T-helper 1 cell (primary cell): ENCODE measurements at regions not wholly inside any gene's neighbourhood (a gene's known extent, or its start where the extent isn't known, plus 50 kb on each side); places are given as distances from the start of the nearest gene placed in this dataset.
"Not testable (repeated sequence)": the region's sequence is repeated elsewhere in the genome, so short reads cannot be mapped to it uniquely, and the experiment has no call there.

ENCODE experiments used
- DNase-seq, 5 donors: peaks; one replicate each; pipeline ENCODE4 v3.0.0-alpha.2; 2012 to 2020

DNA sequence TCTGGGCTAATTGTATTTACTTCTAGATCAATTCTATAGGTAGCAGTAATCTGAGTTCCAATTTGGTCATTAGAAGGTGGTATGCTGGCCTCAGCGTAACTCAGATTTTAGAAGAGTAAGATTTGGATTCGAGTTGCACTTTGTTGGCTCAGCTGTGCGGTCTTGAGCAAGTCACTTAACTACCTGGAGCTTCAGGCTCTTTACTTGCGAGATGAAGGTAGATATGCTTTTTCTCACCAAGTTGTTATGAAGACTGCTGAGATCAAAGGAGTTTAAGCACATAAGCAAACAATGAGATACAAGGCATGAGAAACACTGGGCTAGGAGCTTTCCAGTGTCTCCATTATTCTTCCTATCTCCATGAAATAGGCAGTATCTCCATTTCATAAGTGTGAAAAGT, 133.8 kb upstream of the RANBP3L start:
- no peak for DNase-seq

DNA sequence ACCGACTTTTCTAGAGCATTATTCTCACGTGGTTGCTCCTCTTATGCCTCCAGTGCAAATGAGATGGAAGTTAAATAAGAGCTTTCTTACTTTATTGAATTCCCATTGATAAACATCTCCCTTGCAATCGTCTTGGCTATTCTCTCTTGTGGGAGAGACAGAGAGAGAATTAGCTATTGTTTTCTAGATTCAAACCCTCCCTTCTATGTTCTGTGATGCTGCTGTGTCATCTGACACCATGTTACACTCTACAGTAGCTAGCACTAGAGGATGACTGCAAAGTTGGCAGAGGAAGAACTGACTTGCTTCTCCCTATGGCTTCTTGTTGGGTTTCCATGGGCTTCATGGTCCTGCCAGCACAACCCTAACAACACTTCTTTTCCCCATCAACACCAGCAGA, 134.6 kb upstream of the RANBP3L start:
- DNase-seq = no peak

DNA sequence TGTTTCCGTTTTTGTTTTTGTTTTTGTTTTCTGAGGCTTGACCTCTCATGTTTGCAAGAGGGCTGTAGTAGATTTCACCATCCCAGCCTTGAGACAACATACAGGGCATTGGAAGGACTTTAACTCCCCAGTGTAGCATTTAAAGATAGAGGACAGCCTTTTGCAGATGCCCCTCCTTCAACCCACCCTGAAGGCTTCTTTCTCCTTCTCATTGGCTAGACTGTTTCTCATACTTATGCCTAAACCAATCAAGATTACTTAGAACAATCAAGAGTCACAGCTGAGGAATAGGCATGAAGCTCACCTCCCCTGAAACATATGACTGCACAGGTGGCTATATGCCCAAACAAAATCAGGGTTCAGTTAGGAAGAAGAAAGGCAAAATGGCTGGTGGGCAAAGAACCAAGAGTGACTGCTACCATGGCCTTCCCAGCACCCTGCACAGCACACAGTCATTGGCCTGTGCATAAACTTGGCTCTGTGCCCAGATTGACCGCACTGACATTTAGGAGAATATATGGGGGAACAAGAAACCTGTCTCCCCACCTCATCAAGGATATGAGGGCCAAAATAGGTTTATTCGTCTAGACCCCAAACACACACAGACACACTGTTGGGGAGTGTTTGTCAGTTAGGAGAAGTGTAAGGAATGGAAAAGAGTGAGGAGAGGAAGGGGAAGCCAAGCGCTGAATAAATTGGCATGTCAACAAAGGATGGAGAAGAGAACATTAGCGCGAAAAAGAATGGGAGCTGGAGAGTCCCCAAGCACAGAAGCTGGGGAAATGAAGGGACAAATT, 137.3 kb upstream of the RANBP3L start:
- DNase-seq = no peak

DNA sequence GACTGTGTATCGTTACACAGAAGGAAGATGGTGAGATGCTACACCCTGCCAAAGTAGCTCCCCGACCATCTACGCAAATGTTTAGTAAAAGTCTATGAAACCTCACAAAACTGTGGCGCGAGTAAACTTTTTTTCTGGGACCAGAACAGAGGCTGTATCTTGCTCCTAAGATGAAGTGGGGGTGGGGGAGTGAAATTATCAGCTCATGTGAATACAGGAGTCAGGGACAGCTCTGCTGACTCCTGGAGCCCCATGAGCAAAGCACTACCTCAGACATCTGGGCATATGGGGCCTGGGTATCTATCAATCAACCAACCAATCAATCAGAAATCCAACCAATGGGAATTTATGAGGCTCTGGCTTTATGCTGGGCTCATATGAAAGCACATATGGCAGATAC, 138.6 kb upstream of the RANBP3L start:
- no peak for DNase-seq

DNA sequence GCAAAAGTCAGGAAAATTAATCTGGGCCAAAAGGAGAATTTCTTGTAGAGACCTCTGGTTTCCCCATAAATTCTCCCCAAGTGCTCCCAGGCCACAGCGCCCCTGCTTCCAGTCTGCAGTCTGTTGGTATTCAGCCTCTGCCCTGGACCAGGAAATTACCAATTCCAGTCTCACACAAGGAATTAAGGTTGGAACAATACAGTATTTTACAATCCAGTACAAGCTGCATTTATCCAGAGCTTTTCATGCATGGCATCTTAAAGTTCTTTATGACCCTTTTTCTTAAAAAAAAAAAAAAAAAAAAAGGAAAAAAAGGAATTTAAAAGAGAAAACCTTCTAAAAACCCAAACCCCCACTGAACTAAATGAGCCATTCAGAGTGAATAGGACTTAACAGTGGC, 139.6 kb upstream of the RANBP3L start:
- DNase-seq = no peak

DNA sequence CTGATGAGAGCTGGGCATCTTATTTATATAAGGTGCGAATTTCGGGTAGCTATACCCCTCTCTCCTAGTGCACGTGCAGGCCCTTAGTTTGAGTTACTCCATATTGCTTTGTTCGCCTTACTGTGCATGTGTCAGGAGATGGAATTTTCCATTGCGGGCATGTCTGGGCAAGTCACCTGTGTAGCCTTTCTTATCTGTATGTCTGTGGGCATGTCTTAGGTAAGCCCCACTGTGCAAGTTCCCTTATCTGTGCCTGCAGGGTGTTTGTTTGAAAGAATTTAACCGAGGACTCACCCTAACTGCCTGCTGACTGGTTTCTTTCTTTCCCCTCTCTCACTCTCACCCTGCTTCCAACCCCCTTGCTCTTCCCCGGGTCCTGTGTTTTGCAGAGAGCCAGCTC, 140.7 kb upstream of the RANBP3L start:
- DNase-seq = no peak

DNA sequence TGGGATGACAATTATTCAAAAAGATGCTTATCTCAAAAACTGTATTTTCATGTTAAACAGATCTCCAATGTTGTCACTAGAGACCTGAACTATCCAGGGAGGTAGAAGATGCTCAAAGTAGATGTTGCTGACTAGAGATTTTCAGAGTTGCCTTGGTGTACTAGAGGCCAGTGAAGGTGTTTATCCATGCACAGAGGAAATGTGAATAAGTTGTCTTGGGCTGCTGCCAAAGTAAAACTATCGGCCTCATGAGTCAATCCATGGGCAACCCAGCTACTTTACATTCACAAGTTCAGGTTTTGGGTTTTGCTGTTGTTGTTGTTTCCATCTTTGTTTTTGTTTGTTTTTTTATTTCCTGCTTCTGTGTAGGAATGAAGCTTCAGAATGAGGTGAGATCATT, 141.1 kb upstream of the RANBP3L start:
- DNase-seq = no peak

DNA sequence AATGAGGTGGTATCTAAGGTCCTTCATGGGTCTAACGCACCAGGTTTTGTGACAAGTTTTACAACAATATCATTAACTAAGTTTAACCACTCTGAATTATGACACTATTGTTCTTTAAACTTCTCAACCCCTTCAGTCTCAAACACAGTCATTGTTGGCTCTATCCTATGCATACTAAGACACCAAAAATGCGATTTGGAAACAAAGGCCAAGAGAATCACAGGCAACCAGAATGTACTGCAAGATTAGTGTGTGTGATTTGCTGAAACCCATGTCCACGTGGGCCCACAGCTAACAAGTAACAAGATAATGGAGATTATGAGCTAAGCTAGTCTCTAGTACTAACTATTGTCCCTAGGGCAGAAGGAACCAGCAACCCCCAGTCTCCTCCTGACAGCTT, 142.2 kb upstream of the RANBP3L start:
- no peak for DNase-seq

DNA sequence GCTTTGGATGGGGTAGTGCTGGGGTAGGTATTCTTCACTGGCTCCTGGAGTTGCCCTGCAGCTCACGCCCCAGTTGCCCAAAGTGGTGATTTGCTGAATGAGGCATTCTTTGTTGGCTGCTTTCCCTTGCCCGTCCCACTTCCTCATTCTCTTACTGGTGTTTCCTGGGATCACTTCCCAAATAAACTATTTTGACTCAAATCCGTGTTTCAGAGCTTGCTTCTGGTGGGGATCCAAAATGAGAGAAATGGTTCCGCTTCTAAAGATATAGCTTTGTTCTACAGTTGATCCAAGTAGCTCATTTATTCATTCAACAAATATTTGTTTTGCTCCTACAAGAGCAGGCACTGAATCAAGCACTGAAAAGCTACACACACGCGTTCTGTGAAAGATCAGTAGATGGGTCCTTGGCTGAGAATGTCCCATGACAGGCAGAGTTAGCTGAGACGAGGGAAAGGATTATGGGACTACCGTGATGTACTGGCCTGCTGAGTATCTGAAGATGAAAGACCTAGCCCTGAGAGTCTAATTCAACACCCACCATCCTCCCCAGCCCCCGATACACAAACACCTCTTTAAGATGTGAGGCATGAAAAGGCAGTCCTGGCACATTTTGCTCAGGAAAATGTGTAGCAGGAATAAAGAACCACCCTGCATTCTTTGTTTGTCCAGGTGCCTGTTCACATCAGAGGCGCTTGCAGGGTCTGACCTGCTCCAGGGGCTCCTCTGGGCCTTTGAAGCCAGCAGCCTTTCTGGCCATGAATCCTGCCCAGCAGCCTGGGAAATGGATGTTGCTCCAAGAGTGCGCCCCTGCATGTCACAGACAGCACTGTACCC, 143.1 kb upstream of the RANBP3L start:
- no peak for DNase-seq

DNA sequence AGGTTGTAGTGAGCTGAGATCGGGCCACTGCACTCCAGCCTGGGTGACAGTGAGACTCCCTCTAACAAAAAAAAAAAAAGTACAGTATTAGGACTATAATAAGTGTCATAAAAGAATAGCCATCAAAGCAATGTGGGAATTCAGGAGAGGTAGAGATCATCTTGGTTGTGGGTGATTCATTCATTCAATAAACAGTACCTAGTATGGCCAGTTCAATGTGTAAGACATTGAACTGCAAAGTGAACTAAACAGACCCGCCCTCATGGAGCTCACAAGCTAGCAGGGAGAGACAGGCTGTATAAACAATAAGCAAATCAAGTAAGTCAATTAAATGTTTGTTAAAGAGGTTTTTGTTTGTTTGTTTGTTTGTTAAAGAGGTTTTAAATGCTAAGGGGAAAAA, 146.1 kb upstream of the RANBP3L start:
- DNase-seq = no peak

DNA sequence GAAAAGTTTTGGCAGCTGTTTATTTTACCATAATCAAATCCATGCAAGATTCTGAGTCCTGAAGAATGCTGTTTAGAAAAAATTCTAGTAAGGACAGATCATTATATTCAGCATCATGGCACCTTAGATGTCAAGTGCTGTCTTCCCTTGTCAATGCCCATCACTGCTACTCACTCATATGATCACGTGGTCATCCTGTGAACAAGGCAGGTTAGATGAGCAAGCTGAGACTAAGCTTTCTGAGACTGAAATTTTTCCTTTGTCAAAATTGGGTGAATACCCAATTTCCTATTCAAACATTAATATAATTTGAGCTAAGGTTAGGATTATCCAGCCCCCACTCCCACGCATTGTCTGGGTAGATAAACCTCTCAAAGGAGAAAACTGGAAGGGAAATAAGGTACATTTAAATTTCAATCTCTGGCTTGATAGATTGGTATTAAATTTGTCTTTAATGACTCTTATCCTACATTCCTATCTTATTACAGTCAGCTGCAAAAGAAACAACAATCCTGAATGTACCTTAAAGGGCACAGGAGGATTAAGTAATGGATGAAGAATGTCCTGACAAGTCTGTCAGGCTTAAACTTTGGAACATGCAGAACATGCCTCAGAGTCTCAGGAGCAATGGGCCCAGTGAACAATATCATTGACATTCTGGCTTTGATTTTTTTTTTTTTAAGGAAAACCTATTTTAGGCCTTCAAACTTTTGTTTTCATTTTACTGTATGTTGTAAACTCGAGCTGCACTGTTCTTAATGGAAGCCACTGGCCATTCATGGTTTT, 148.7 kb upstream of the RANBP3L start:
- no peak for DNase-seq

DNA sequence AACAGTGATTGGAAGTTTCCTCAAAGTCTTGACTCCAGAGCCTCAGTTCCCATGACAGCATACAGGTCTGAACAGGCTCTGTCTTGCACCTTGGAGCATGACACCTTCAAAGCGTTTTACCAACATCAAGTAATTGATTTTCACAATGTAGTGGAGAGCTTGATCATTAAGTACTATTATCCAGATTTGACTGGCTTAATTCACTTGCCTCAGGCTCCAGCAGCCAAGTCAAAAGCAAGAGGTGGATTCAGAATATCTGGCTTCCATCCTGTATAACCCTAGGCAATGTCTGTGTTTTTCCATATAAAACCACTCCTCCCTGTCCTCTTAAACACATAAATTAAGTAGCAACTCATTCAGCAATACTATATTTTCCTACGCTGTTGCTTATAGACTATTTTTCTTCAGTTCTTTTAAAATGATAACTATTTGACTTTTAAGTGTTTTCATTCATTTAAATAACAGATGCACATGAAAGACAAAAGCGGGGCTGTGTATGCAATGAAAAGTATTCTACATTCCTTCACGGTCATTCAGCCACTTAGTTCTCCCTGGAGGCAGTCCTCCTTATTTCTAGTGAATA, 150.8 kb upstream of the RANBP3L start:
- DNase-seq = no peak

DNA sequence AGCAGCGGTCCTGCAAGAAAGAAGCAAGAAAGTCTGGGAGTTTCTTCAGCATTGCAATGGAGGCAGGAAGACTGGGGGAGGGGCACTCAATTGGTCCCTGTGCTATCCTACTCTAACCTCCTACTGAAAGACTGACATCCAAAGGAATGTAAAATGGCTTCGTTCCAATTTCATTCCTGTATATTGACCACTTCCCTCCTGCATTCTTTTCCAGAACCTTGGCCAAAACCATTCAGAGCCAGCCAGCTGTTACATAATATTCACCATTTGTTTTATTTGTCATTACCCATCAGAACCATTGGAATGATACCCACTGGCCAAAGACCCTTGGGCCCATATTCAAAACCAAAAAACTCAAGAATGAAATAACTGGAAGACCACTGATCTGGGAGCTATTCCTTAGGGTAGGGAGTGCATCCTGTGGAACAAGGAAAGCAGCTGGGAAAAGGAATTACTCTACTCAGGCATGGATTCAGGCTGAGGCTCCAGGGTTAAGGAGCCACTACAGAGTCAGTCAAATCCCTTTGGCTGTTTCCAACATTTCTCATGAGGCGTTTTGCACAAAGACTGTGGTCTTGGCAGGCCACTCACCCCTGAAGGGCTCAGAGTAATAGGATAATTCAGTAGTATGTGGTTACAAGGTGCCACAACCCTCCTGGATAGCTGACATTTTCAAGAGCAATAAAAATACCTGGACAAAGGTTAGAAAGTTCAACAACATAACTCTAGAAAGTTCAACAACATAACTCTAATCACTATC, 148.7 kb upstream of the SLC1A3 start:
- DNase-seq = no peak

DNA sequence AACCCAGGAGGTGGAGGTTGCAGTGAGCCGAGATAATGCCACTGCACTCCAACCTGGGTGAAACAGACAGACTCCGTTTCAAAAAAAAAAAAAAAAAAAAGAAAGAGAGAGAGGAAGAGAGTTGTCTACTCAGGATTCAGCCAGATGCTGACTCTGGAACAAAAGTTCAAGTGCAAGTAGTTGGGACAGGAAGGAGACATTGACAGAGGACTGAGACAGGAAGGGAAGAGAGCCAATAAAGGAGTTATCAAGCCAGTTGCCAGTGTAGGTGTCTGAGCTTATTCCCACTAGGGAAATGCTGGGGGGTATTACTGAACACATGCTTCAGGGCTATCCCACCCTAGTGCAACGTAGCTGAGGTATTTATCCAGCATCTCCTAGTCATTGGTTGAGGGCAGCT, 147.7 kb upstream of the SLC1A3 start:
- no peak for DNase-seq

DNA sequence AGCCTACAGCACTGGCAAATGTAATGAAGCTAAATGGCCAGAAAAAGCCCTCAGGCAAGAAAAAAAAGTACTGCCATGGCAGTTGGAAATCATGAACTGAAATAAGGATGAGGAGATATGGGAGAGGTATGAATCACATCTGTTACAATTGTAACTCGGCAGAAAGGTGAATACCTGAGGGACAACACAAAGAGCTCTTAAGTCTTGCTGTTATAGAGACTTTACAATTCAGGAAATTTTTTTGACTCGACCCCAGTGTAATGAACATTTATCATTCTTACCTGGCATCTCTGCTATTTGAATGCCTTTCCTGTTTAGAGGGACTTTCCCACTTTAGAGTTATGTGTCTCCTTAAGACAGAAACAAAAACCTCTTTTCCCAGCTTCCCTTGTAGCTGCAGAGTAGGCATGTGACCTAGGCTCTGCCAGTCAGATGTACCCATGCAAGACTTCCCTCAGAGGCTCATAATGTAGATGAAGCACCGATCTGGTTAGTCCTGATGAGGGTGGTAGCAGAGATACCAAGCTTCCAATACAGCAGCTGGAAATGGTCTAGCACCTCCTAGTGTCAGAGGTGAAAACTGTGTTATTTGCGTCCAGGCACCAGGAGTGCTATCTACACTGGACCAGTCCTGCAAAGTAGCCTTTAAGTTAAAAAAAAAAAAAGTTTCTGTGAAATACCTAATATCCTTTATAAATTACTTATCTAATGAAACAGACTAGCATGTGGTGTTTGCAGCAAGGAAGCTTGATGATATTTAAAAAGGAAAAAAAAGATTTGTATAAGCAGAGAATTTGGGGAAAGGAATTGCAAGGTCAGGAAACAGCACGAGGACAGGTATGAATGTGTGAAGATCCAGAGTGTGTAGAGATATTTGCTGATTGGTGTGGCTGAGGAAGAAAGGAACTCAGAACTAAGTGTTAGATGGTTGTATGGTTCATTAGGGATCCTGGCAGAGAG, 146.9 kb upstream of the SLC1A3 start:
- DNase-seq = no peak

DNA sequence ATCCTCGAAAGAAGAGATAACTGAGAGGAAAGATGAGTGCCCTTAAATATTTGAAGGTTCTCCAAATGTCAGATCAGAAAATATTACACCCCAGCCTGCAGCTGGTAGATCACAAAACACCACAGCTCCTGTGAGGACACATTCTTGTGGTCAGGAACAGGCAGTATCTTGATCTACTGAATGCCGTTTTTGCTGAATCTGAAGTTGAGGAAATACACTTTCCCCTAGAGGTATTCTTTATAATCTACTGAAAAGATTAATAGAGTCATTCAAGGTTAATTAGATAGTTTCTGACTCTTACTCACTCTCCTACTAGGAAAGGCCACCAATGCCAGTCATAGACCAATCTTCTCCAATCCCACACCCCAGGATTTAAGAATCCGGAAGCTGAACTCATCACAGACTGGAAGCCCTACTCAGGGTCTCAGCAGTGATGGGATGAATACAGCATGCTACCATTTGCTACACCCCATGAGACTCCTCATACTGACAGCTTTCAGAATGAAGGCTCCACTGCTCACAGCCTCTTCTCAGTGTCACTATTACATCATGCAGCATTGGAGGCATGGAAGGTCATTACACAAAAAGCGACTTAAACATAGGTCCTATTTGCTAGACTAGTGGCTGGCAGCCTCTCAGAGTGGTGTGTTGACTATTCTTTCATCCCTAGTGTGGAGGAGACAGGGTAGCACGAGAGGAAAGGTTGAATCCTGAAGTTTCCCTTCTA, 143.9 kb upstream of the SLC1A3 start:
- no peak for DNase-seq

DNA sequence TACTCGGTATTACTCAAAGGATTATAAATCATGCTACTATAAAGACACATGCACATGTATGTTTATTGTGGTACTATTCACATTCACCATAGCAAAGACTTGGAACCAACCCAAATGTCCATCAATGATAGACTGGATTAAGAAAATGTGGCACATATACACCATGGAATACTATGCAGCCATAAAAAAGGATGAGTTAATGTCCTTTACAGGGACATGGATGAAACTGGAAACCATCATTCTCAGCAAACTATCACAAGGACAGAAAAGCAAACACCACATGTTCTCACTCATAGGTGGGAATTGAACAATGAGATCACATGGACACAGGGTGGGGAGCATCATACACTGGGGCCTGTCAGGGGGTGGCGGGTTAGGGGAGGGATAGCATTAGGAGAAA, 130.5 kb upstream of the SLC1A3 start:
- DNase-seq = not testable (repeated sequence)

DNA sequence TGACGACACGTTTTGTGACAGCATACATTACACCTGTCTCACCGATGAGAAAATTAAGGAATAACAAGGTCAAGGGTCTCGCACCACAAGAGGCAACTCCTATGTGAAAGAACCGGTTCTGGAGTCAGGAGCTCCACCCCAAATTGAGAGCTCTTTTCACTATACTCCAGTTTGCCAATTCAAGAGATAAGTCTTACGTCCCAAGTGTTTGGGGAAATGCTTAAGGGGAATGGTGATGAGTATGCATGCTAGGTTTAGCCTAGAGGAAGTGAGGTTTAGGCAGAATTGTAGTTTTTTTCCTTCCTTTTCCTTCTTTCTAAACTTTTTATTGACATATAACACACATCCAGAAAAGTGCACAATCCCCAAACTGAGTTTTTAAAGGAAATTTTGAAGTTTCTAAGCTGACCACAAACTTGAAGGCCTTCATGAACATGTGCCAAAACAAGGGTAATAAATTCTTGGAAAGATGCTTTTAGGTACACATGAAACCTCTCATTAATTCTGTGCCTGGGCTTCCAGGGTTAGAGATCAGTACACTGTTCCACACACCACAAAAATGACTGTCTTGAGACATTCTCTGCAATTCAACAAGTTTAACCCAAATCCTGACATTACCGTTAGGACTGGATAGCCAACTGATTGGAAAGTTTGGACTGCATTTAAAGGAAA, 127.6 kb upstream of the SLC1A3 start:
- DNase-seq = no peak

DNA sequence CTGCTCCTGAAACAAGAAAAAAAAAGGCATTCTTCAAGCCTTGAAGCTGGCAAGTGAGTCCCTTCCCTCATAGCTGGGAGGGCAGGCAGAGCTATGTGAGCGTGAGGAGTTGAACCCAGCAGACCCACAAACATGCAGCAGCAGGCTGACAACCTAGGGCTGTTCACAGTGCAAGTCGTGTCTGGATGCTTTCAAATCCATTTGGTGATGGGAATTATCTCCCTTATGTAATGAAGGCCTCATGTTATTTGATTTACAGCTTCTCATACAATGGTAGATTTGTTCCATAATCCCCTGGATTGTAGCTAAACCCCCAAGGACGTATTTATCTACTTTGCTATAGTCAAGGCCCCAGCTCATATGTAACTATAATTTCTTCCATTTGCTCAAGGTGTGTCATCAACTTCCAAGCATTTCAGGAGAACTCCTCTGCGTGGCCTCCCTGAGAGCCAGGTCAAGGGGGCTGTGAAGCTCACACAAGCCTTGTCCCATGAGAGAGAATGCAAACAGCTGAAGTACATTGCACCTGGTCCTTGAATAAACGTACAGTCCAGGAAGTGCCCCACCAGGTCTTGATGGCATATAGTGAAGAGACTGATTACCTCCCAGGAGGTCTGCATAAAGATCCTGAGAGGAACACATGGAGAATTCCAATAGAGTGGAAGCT, 124.8 kb upstream of the SLC1A3 start:
- DNase-seq = no peak
